Astrocyte of the cerebellum (primary cell): ENCODE measurements at regions not wholly inside any gene's neighbourhood (a gene's known extent, or its start where the extent isn't known, plus 50 kb on each side); places are given as distances from the start of the nearest gene placed in this dataset.
"Not testable (repeated sequence)": the region's sequence is repeated elsewhere in the genome, so short reads cannot be mapped to it uniquely, and the experiment has no call there.

Source experiments
- DNase-seq: peaks from one replicate; pipeline ENCODE4 v3.0.0-alpha.2; 2011; ENCODE audit warnings: low read depth
- H3K4me3 ChIP-seq: 2 replicates; pipeline ENCODE4 v1.5.1; 2011; ENCODE audit warnings: mild to moderate bottlenecking, low read depth, low read length, moderate library complexity
- CTCF ChIP-seq: IDR thresholded peaks from 2 replicates; pipeline ENCODE4 v1.5.1; 2012; ENCODE audit warnings: low read length, low read depth, moderate library complexity, mild to moderate bottlenecking; ENCODE audit errors: missing control alignments
- in situ Hi-C: cut with HindIII; loops from 2 replicates; pipeline ENCODE4 v1.10.0; 2017; ENCODE audit warnings: low sequenced_read_pairs

GRCh38 chr6:27854421-27854820, 57.8 kb downstream of the OR2B2 start:
- in situ Hi-C loops, result no loop called here
- no peak for TF ChIP-seq CTCF
- DNase-seq, result no peak

GRCh38 chr6:27851440-27851839, 60.8 kb downstream of the OR2B2 start:
- H3K4me3 ChIP-seq, result no peak overlapping the region
- no peak for DNase-seq
- in situ Hi-C loops, result no loop called here
- no peak for TF ChIP-seq CTCF

More at GRCh38 chr6:27854421-27854820, 57.8 kb downstream of the OR2B2 start:
- H3K4me3 ChIP-seq, result no peak overlapping the region

- in situ Hi-C loops, DNase-seq, H3K4me3 ChIP-seq: not testable (repeated sequence)
Observed at GRCh38 chr6:27849001-27849400, 63.2 kb downstream of the OR2B2 start.

- in situ Hi-C loops, result no loop called here
- no peak for DNase-seq
- no peak overlapping the region for H3K4me3 ChIP-seq
- no peak for TF ChIP-seq CTCF
Observed at GRCh38 chr6:27847706-27848105, 64.5 kb downstream of the OR2B2 start.

- no peak for TF ChIP-seq CTCF
- no peak overlapping the region for H3K4me3 ChIP-seq
- no peak for DNase-seq
- in situ Hi-C loops, result no loop called here
Observed at GRCh38 chr6:27840572-27840971, 71.6 kb downstream of the OR2B2 start.

- TF ChIP-seq CTCF, result no peak
- H3K4me3 ChIP-seq, result peak overlapping the region; percentile 67
- in situ Hi-C loops, result no loop called here
- DNase-seq, result no peak
Observed at GRCh38 chr6:27839626-27840475, 72.3 kb downstream of the OR2B2 start.

GRCh38 chr6:27838945-27839625, 73.1 kb downstream of the OR2B2 start:
- DNase-seq, result no peak
- in situ Hi-C loops, result no loop called here
- H3K4me3 ChIP-seq, result peak overlapping the region; percentile 67
- TF ChIP-seq CTCF, result no peak
